ENCODE measurements at regions not wholly inside any gene's neighbourhood (a gene's known extent, or its start where the extent isn't known, plus 50 kb on each side); places are given as distances from the start of the nearest gene placed in this dataset.
A peak's percentile ranks its signal among the peaks of the same experiment; 100 is the strongest.

- Histone ChIP-seq H4K91ac (replicated peaks; ENCODE audit: insufficient read length, low read length) (no peak overlapping the region), H3K36me3 (ENCODE audit: control insufficient read depth in 2 of 4, insufficient read depth in 4 of 4, low read length in 3 of 4) (no peaks in the 10 kb centered on the region), H2AFZ (ENCODE audit: low read length) (no peak overlapping the region), H3K9ac (replicated peaks in 1 of 4; ENCODE audit: extremely low read depth in 1 of 4, low read depth in 3 of 4, low read length in 3 of 4) (no peak overlapping the region), H3K14ac (ENCODE audit: insufficient read length) (no peak overlapping the region), H3K23ac (ENCODE audit: insufficient read length) (no peak overlapping the region), H2BK20ac (ENCODE audit: low read length) (no peak overlapping the region), H3K18ac (ENCODE audit: extremely low read depth, low read length) (no peak overlapping the region), H4K8ac (ENCODE audit: extremely low read depth, insufficient read depth, low read length) (no peak overlapping the region), H3K79me1 (ENCODE audit: low read depth, low read length) (no peaks in the 10 kb centered on the region), H2BK12ac (ENCODE audit: low read depth, low read length) (no peak overlapping the region), H2BK120ac (replicated peaks; ENCODE audit: low read depth, low read length) (no peak overlapping the region), H2BK15ac (ENCODE audit: low read length) (no peak overlapping the region), H4K20me1 (replicated peaks in 1 of 2; ENCODE audit: control insufficient read depth in 1 of 2, insufficient read depth in 2 of 2, low read length in 2 of 2) (no peaks in the 10 kb centered on the region), H4K5ac (ENCODE audit: insufficient read length, low read depth, low read length) (no peak overlapping the region), H3K23me2 (ENCODE audit: low read depth, low read length) (no peaks in the 10 kb centered on the region), H3K4me3 (ENCODE audit: extremely low read depth in 1 of 4, insufficient read depth in 2 of 4, low read depth in 3 of 4, low read length in 4 of 4) (no peak overlapping the region), H3K27ac (ENCODE audit: low read depth, low read length) (no peak overlapping the region), H3K4me1 (replicated peaks in 1 of 4; ENCODE audit: control insufficient read depth in 3 of 4, insufficient read depth in 4 of 4, low read length in 3 of 4) (peaks cover 0 to 3% (median 0%) of the 10 kb centered on the region in 4 experiments; a peak in 1 of 7 replicates), H3K56ac (replicated peaks; ENCODE audit: insufficient read length, low read depth, low read length) (no peak overlapping the region), H3K27me3 (replicated peaks in 1 of 4; ENCODE audit: control insufficient read depth in 3 of 4, extremely low read depth in 1 of 4, insufficient read depth in 3 of 4, low read length in 3 of 4) (no peaks in the 10 kb centered on the region), H3K79me2 (ENCODE audit: control insufficient read depth in 1 of 2, insufficient read depth in 2 of 2, low read length in 2 of 2) (no peaks in the 10 kb centered on the region), H2BK5ac (ENCODE audit: low read depth, low read length) (no peak overlapping the region), H3K4ac (replicated peaks; ENCODE audit: insufficient read length, low read depth, low read length) (no peak overlapping the region), H2AK5ac (ENCODE audit: low read depth, low read length) (no peak overlapping the region), H3K4me2 (ENCODE audit: insufficient read depth in 1 of 2, low read depth in 2 of 2, low read length in 2 of 2) (no peak overlapping the region), H3K9me3 (ENCODE audit: insufficient read depth in 2 of 2, low read depth in 1 of 2, low read length in 1 of 2) (no peaks in the 10 kb centered on the region)
- ChIA-PET POLR2A (ENCODE audit: partially characterized antibody) (no interaction called here), CTCF (ENCODE audit: partially characterized antibody) (interaction anchor here (0.7 to 1.8 kb wide), 3 partner anchors 17 to 50 kb away, joined by 3 to 6 read pairs (median 4); no protein-coding TSS in a partner anchor)
- WGBS, 2 experiments (ENCODE audit: extremely low coverage in 1 of 2, insufficient coverage in 1 of 2, insufficient read length in 1 of 2, insufficient replicate concordance in 2 of 2, low coverage in 1 of 2, low lambda C conversion rate in 2 of 2, missing lambda C conversion rate in 1 of 2), result 31% methylated on average over 1 of the region's 1 CpG; no CpG with 5 or more reads in 1 of the 2 experiments
- TF ChIP-seq MAFK (IDR thresholded peaks at IDR 0.05; ENCODE audit: low read depth, low read length) (no peak), KDM1A (IDR thresholded peaks at IDR 0.05; ENCODE audit: borderline replicate concordance, low read length) (no peak), KDM5A (IDR thresholded peaks at IDR 0.05; ENCODE audit: low read length) (no peak), RXRA (IDR thresholded peaks at IDR 0.05; ENCODE audit: insufficient read depth, low read depth, low read length) (no peak), RAD21 (IDR thresholded peaks at IDR 0.05 in 1 of 2, conservative IDR thresholded peaks at IDR 0.05 in 1 of 2; ENCODE audit: low read depth in 2 of 2, low read length in 2 of 2) (no peak), RFX5 (IDR thresholded peaks at IDR 0.05; ENCODE audit: borderline replicate concordance, low read depth, low read length) (no peak), SIRT6 (IDR thresholded peaks at IDR 0.05; ENCODE audit: low read length) (no peak)
- DNase-seq (ENCODE audit: low read depth in 1 of 2, low spot score in 2 of 2) (no peak), FAIRE-seq (peak; percentile 45)
Measured at GRCh38 chr1:232566093-232566492, 63.8 kb downstream of the SIPA1L2 start.

Measured in H1 (cell line).